HEK293 (cell line): ENCODE measurements at regions not wholly inside any gene's neighbourhood (a gene's known extent, or its start where the extent isn't known, plus 50 kb on each side); places are given as distances from the start of the nearest gene placed in this dataset.

Experiments
- PATZ1 ChIP-seq: fragments of 450-650 bp; formaldehyde crosslinking; IDR thresholded peaks from 2 replicates; pipeline ENCODE4 v1.5.1; 2016; ENCODE audit warnings: missing biosample characterization, missing genetic modification characterization
- TCF7L2 ChIP-seq: IDR thresholded peaks from 2 replicates; pipeline ENCODE4 v1.6.1; 2011; ENCODE audit warnings: low read depth, mild to moderate bottlenecking, inconsistent platforms, low read length, moderate library complexity, borderline replicate concordance
- ZNF169 ChIP-seq: fragments of 450-650 bp; formaldehyde crosslinking; IDR thresholded peaks from 2 replicates; pipeline ENCODE4 v1.5.1; 2016; ENCODE audit warnings: missing biosample characterization, missing genetic modification characterization
- TF ChIP-seq, protein P1 (sequence below): fragments of 450-650 bp; formaldehyde crosslinking; IDR thresholded peaks from 2 replicates; pipeline ENCODE4 v1.5.1; 2016; ENCODE audit warnings: missing biosample characterization, missing genetic modification characterization

DNA sequence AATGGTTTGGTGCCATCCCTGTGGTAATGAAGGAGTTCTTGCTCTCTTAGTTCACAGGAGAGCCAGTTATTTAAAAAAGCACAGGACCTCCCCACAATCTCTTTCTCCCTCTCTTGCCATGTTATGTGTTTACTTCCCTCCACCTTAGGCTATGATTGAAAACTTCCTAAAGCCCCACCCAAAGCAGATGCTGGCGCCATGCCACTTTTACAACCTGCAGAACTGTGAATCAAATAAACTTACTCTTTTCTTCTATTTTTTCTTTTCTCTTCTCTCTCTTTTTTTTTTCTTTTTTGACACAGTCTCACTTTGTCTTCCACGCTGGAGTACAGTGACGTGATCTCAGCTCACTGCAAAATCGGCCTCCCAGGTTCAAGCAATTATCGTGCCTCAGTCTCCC is 508.4 kb upstream of the EPHA7 start:
- TF ChIP-seq PATZ1 (tag by site-specific recombination) (no peak), TCF7L2 (no peak), ZNF169 (no peak)
- TF ChIP-seq, protein P1, sequence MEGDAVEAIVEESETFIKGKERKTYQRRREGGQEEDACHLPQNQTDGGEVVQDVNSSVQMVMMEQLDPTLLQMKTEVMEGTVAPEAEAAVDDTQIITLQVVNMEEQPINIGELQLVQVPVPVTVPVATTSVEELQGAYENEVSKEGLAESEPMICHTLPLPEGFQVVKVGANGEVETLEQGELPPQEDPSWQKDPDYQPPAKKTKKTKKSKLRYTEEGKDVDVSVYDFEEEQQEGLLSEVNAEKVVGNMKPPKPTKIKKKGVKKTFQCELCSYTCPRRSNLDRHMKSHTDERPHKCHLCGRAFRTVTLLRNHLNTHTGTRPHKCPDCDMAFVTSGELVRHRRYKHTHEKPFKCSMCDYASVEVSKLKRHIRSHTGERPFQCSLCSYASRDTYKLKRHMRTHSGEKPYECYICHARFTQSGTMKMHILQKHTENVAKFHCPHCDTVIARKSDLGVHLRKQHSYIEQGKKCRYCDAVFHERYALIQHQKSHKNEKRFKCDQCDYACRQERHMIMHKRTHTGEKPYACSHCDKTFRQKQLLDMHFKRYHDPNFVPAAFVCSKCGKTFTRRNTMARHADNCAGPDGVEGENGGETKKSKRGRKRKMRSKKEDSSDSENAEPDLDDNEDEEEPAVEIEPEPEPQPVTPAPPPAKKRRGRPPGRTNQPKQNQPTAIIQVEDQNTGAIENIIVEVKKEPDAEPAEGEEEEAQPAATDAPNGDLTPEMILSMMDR (tag by site-specific recombination) = no peak
